ENCODE measurements at regions not wholly inside any gene's neighbourhood (a gene's known extent, or its start where the extent isn't known, plus 50 kb on each side); places are given as distances from the start of the nearest gene placed in this dataset.

GRCh38 chr5:1945606-1946005 lies 62.9 kb upstream of the IRX4 start:
- TF ChIP-seq CTCF (IDR thresholded peaks at IDR 0.05; ENCODE audit: insufficient read depth, missing control alignments), result no peak
- DNase-seq (ENCODE audit: insufficient read length, low spot score) (no peak), FAIRE-seq (no peak)

- no peak for TF ChIP-seq CTCF (IDR thresholded peaks at IDR 0.05; ENCODE audit: insufficient read depth, missing control alignments)
- no peak for FAIRE-seq
- DNase-seq (ENCODE audit: insufficient read length, low spot score), result no peak
Measured at GRCh38 chr5:1944408-1944807, 61.7 kb upstream of the IRX4 start.

- FAIRE-seq, result no peak
- no peak for TF ChIP-seq CTCF (IDR thresholded peaks at IDR 0.05; ENCODE audit: insufficient read depth, missing control alignments)
- DNase-seq (ENCODE audit: insufficient read length, low spot score), result no peak
Measured at GRCh38 chr5:1943481-1943880, 60.8 kb upstream of the IRX4 start.

GRCh38 chr5:1942630-1943029 lies 59.9 kb upstream of the IRX4 start:
- DNase-seq (ENCODE audit: insufficient read length, low spot score), result no peak
- no peak for FAIRE-seq
- no peak for TF ChIP-seq CTCF (IDR thresholded peaks at IDR 0.05; ENCODE audit: insufficient read depth, missing control alignments)

GRCh38 chr5:1942158-1942557 lies 59.4 kb upstream of the IRX4 start:
- FAIRE-seq, result no peak
- no peak for TF ChIP-seq CTCF (IDR thresholded peaks at IDR 0.05; ENCODE audit: insufficient read depth, missing control alignments)
- no peak for DNase-seq (ENCODE audit: insufficient read length, low spot score)

- FAIRE-seq (no peak), DNase-seq (ENCODE audit: insufficient read length, low spot score) (no peak)
- TF ChIP-seq CTCF (IDR thresholded peaks at IDR 0.05; ENCODE audit: insufficient read depth, missing control alignments), result no peak
Measured at GRCh38 chr5:1939256-1939655, 56.5 kb upstream of the IRX4 start.

- no peak for DNase-seq (ENCODE audit: insufficient read length, low spot score)
- no peak for FAIRE-seq
- TF ChIP-seq CTCF (IDR thresholded peaks at IDR 0.05; ENCODE audit: insufficient read depth, missing control alignments), result no peak
Measured at GRCh38 chr5:1938310-1939000, 55.7 kb upstream of the IRX4 start.

All from D721Med (cell line).